HG03175 (cell line): ENCODE measurements at regions not wholly inside any gene's neighbourhood (a gene's known extent, or its start where the extent isn't known, plus 50 kb on each side); places are given as distances from the start of the nearest gene placed in this dataset.
"Not testable (repeated sequence)": the region's sequence is repeated elsewhere in the genome, so short reads cannot be mapped to it uniquely, and the experiment has no call there.

ENCODE experiments used
- ATAC-seq: cut with Tn5 transposase; IDR thresholded peaks from one replicate; pipeline ENCODE4 v1.9.1; 2021; ENCODE audit warnings: mild to moderate bottlenecking, moderate library complexity; ENCODE audit not compliant: unreplicated experiment

DNA sequence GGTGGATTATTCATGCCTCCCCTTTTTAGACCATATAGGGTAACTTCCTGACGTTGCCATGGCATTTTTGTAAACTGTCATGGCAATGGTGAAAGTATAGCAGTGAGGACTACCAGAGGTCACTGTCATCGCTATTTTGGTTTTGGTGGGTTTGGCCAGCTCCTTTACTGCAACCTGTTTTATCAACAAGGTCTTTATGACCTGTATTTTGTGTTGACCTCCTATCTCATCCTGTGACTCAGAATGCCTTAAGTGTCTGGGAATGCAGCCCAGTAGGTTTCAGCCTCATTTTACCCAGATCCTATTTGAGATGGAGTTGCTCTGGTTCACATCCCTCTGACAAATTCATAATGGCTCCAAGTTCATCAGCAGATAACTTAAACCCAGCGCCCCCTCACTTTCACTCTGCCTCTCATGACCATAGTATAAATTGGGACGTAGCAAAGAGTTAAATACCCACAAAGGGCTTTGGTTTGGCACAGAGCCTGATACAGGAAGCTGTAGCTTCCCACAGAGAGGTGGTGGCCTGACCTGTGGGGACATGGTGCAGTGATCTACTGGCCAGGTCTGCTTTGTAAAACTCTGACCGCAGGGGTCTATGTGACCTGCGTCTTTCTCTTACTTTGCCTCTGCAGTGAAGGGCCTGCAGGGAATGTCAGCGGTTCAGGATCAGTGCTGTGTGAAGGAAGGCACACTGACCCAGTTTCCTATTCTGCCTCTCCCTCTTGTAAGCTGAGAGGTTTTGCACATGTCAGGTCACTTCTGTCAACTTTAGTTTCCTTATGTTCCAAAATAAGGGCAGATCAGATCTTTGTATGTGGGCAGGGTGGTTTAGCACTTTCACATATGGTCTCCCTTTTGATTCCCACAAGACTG is 78.1 kb upstream of the ZNF644 start:
- ATAC-seq: peak; percentile 75

DNA sequence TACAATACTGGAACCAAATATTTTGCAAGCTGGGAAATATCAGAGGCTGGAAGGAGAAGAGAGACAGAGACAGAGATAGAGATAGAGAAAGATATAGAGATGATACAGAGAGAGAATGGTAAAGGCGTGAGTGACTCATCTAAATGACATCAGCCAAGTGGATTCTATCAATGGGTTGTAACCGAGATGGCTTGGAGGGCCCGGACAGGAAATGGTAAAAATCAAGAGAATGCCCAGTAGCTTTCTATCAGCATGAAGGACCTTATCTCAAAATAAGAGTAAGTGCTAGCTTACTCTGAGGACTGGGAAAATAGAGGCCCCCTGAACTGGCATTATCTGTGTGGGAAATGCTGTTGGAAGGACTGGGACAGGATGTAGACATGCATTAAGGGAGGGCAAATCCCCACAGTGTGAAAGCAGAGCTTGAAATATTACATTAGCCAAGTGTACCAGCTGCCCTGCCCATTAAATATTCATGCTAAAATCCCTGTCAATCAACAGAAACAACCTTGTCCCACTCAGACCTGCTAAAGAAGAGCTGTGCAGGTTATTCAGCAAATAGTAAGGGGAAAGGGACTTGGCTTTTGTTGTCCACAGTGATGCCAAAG is 76.6 kb upstream of the ZNF644 start:
- no peak for ATAC-seq

GRCh38 chr1:91095321-91095720 is 73.5 kb upstream of the ZNF644 start:
- ATAC-seq: not testable (repeated sequence)

- ATAC-seq: no peak
Observed at GRCh38 chr1:91092503-91092902, 70.7 kb upstream of the ZNF644 start.

- no peak for ATAC-seq
Observed at GRCh38 chr1:91091812-91092211, 70.0 kb upstream of the ZNF644 start.

DNA sequence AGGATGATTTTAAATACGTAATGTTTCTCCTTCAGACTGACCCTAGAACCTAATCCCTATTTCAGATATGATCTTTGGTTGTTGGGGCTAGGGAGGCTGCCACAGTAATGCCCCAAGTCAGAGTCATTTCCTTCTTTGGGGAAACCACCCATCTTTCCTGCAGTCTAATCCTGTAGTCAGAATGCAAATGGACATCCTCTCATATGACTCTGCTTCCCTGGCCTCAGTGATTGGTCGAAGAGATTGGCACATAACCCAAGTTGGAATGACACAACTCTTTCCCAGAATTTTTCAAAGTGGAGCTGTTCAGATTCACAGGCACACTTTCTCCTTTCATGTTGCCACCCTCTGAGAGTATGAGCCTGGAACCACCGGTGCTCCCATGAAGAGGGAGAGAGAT is 58.8 kb upstream of the ZNF644 start:
- ATAC-seq: no peak

DNA sequence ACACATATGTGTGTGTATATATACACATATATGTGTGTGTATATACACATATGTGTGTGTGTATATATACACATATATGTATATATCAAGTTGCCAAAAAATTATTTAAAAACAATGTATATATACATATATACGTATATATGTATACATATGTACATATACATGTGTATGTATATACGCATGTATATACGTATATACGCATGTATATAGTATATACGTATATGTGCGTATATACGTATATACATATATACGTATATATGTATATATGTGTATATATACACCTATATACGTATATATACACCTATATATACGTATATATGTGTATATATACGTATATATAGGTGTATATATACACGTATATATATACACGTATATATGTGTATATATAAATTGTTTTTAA is 57.0 kb upstream of the ZNF644 start:
- ATAC-seq: no peak

- ATAC-seq: no peak
Observed at GRCh38 chr1:91076834-91077233, 55.0 kb upstream of the ZNF644 start.

DNA sequence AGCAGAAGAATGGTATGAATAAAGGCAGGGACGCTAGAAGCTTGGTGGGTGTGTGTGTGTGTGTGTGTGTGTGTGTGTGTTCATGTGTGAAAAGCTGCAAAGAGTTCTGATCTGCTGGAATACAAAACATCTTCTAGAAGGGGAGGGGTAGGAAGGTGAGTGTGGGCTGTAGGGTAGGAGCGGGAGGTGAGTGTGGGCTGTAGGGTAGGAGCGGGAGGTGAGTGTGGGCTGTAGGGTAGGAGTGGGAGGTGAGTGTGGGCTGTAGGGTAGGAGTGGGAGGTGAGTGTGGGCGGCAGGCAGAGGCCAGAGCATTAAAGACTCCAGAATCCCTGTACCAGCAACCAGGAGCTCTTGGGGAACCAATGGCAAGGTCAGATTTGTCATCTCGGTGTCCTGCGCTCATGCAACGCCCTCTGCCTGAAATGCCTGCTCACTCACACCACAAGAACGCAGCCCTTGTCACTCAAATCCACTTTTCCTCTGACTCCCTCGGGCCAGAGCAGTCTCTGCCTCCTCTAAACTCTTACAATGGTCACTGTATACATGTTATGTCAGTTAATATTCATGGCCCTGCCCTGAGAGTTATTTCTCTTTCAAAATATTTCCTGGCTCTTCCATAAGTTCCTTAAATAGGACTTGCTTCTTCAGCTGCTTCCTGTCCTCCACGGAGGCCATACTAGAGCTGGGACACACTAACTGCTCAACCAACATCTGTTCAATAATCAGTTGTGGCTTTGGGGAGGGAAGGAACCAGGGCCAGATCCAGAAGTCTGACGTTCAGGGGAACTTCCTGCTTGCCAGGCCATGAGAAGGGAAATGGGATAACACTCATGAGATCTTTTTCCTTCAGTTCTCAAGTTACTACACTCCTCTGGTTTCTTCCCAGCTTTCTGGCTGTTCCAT is 53.6 kb upstream of the ZNF644 start:
- no peak for ATAC-seq

GRCh38 chr1:91073299-91073698 is 51.5 kb upstream of the ZNF644 start:
- no peak for ATAC-seq

DNA sequence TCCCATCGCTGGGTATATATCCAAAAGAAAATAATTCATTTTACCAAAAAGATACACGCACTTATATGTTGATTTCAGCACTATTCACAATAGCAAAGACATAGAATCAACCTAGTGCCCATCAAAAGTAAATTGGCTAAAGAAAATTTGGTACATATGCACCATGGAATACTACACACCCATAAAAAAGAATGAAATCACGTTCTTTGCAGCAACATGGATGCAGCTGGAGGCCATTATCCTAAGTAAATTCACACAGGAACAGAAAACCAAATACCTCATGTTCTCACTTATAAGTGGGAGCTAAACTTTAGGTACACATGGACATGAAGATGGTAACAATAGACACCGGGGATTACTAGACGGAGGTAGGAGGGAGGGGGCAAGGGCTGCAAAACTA is 50.0 kb upstream of the ZNF644 start:
- ATAC-seq: no peak
